ENCODE measurements at regions not wholly inside any gene's neighbourhood (a gene's known extent, or its start where the extent isn't known, plus 50 kb on each side); places are given as distances from the start of the nearest gene placed in this dataset.
A peak's percentile ranks its signal among the peaks of the same experiment; 100 is the strongest.

GRCh38 chr17:52754838-52755237 is 596.3 kb upstream of the CA10 start:
- ATAC-seq: no peak
- no peak for DNase-seq
- no peak for TF ChIP-seq CTCF (IDR thresholded peaks at IDR 0.05)
- intact Hi-C loops (cut with DNase I): no loop called here
- H3K9me3 ChIP-seq: no peaks in the 10 kb centered on the region
- no peaks in the 10 kb centered on the region for H3K27me3 ChIP-seq
- no peak overlapping the region for H3K27ac ChIP-seq
- no peak for FAIRE-seq
- H3K4me1 ChIP-seq: no peaks in the 10 kb centered on the region
- H3K36me3 ChIP-seq: no peaks in the 10 kb centered on the region
- 89 to 95% methylated on average over 4 of the region's 4 CpGs for WGBS, 2 donors
- no peak overlapping the region for H3K4me3 ChIP-seq

GRCh38 chr17:52751051-52751450 is 592.5 kb upstream of the CA10 start:
- no peak for TF ChIP-seq CTCF (IDR thresholded peaks at IDR 0.05)
- Histone ChIP-seq H3K27me3 (no peaks in the 10 kb centered on the region), H3K36me3 (no peaks in the 10 kb centered on the region), H3K4me1 (no peaks in the 10 kb centered on the region), H3K27ac (no peak overlapping the region), H3K9me3 (no peaks in the 10 kb centered on the region), H3K4me3 (no peak overlapping the region)
- WGBS, 2 donors: 69 to 70% methylated on average over 3 of the region's 3 CpGs
- intact Hi-C loops (cut with DNase I): no loop called here
- peak in 1 of 6 donors; percentile 37 for DNase-seq
- FAIRE-seq: no peak
- ATAC-seq: no peak

GRCh38 chr17:52744179-52744578 is 585.7 kb upstream of the CA10 start:
- Histone ChIP-seq H3K27me3 (no peaks in the 10 kb centered on the region), H3K4me1 (no peaks in the 10 kb centered on the region), H3K4me3 (no peak overlapping the region), H3K9me3 (no peaks in the 10 kb centered on the region), H3K36me3 (no peaks in the 10 kb centered on the region), H3K27ac (no peak overlapping the region)
- intact Hi-C loops (cut with DNase I): no loop called here
- DNase-seq (no peak), ATAC-seq (no peak), FAIRE-seq (no peak)
- 32 to 36% methylated on average over 3 of the region's 3 CpGs for WGBS, 2 donors
- TF ChIP-seq CTCF (IDR thresholded peaks at IDR 0.05): no peak

- DNase-seq (no peak), ATAC-seq (no peak), FAIRE-seq (no peak)
- H3K27ac ChIP-seq: no peak overlapping the region
- intact Hi-C loops (cut with DNase I): no loop called here
- H3K4me3 ChIP-seq: no peak overlapping the region
- H3K36me3 ChIP-seq: no peaks in the 10 kb centered on the region
- WGBS, 2 donors: 80 to 88% methylated on average over 2 of the region's 2 CpGs
- H3K4me1 ChIP-seq: no peaks in the 10 kb centered on the region
- H3K9me3 ChIP-seq: no peaks in the 10 kb centered on the region
- no peak for TF ChIP-seq CTCF (IDR thresholded peaks at IDR 0.05)
- no peaks in the 10 kb centered on the region for H3K27me3 ChIP-seq
Observed at GRCh38 chr17:52740006-52740405, 581.5 kb upstream of the CA10 start.

GRCh38 chr17:52738791-52739190 is 580.3 kb upstream of the CA10 start:
- H3K4me1 ChIP-seq: no peaks in the 10 kb centered on the region
- H3K36me3 ChIP-seq: no peaks in the 10 kb centered on the region
- intact Hi-C loops (cut with DNase I): no loop called here
- WGBS, 2 donors: 60 to 64% methylated on average over 1 of the region's 1 CpG
- ATAC-seq (no peak), FAIRE-seq (no peak), DNase-seq (no peak)
- no peak overlapping the region for H3K27ac ChIP-seq
- no peak for TF ChIP-seq CTCF (IDR thresholded peaks at IDR 0.05)
- H3K9me3 ChIP-seq: no peaks in the 10 kb centered on the region
- H3K27me3 ChIP-seq: no peaks in the 10 kb centered on the region
- H3K4me3 ChIP-seq: no peak overlapping the region
